Hematopoietic multipotent progenitor cell (in vitro differentiated cells): ENCODE measurements at regions not wholly inside any gene's neighbourhood (a gene's known extent, or its start where the extent isn't known, plus 50 kb on each side); places are given as distances from the start of the nearest gene placed in this dataset.

Experiments
- DNase-seq, 3 donors: peaks; one replicate each; pipeline ENCODE4 v3.0.0-alpha.2; 2011 to 2015; ENCODE audit warnings: low read depth in 2 of 3, low spot score in 2 of 3

GRCh38 chr14:96617635-96618034 is 115.5 kb downstream of the PAPOLA start:
- DNase-seq = no peak

GRCh38 chr14:96622926-96623325 is 120.7 kb downstream of the PAPOLA start:
- DNase-seq = no peak

- DNase-seq = no peak
These were observed 121.7 kb downstream of the PAPOLA start for GRCh38 chr14:96623676-96624484.

GRCh38 chr14:96624661-96625425 is 122.7 kb downstream of the PAPOLA start:
- DNase-seq = no peak

GRCh38 chr14:96625426-96625985 is 123.3 kb downstream of the PAPOLA start:
- DNase-seq = no peak

- DNase-seq = no peak
These were observed 124.1 kb downstream of the PAPOLA start for GRCh38 chr14:96626121-96626768.

GRCh38 chr14:96626916-96627315 is 124.7 kb downstream of the PAPOLA start:
- DNase-seq = peak in 2 of 3 donors; percentile 33 to 58

GRCh38 chr14:96627386-96627785 is 125.2 kb downstream of the PAPOLA start:
- no peak for DNase-seq

GRCh38 chr14:96627811-96628775 is 125.9 kb downstream of the PAPOLA start:
- no peak for DNase-seq

- no peak for DNase-seq
These were observed 126.9 kb downstream of the PAPOLA start for GRCh38 chr14:96629082-96629481.

GRCh38 chr14:96629558-96630222 is 127.5 kb downstream of the PAPOLA start:
- no peak for DNase-seq

- no peak for DNase-seq
These were observed 128.1 kb downstream of the PAPOLA start for GRCh38 chr14:96630281-96630680.

GRCh38 chr14:96631030-96631429 is 128.8 kb downstream of the PAPOLA start:
- no peak for DNase-seq

- DNase-seq = no peak
These were observed 129.6 kb downstream of the PAPOLA start for GRCh38 chr14:96631621-96632362.

- DNase-seq = no peak
These were observed 130.2 kb downstream of the PAPOLA start for GRCh38 chr14:96632363-96632758.

GRCh38 chr14:96633096-96633495 is 130.9 kb downstream of the PAPOLA start:
- no peak for DNase-seq

GRCh38 chr14:96634481-96634880 is 132.3 kb downstream of the PAPOLA start:
- no peak for DNase-seq

- no peak for DNase-seq
These were observed 132.7 kb downstream of the PAPOLA start for GRCh38 chr14:96634896-96635295.

GRCh38 chr14:96635850-96636249 is 133.7 kb downstream of the PAPOLA start:
- no peak for DNase-seq
